Left lung (tissue), 4 donors: ENCODE measurements at regions not wholly inside any gene's neighbourhood (a gene's known extent, or its start where the extent isn't known, plus 50 kb on each side); places are given as distances from the start of the nearest gene placed in this dataset.

Experiments
- ATAC-seq: fragments of 200-7000 bp; cut with Tn5 transposase; one replicate; pipeline ENCODE4 v1.9.1; 2020; ENCODE audit warnings: moderate library complexity
- DNase-seq, 4 donors: peaks; one replicate each; pipeline ENCODE4 v3.0.0-alpha.2; 2013 to 2020
- H3K27ac ChIP-seq, 2 donors: fragments of 200-600 bp; sonication (generic) in 1 of 2; one replicate each; pipeline versions ENCODE4 v1.5.0 to v1.8.0; 2020 to 2021
- H3K27me3 ChIP-seq, 2 donors: fragments of 200-600 bp; sonication (generic) in 1 of 2; one replicate each; pipeline versions ENCODE4 v1.5.0 to v1.8.0; 2020 to 2021
- H3K36me3 ChIP-seq, 2 donors: fragments of 200-600 bp; sonication (generic) in 1 of 2; one replicate each; pipeline versions ENCODE4 v1.5.0 to v1.8.0; 2020 to 2021
- H3K4me1 ChIP-seq, 2 donors: fragments of 200-600 bp; one replicate each; pipeline ENCODE4 v1.8.0; 2021
- H3K4me3 ChIP-seq, 2 donors: fragments of 200-600 bp; sonication (generic) in 1 of 2; one replicate each; pipeline versions ENCODE4 v1.5.0 to v1.8.0; 2020 to 2021; ENCODE audit warnings: mild to moderate bottlenecking in 1 of 2
- H3K9me3 ChIP-seq, 2 donors: fragments of 200-600 bp; sonication (generic) in 1 of 2; one replicate each; pipeline versions ENCODE4 v1.5.0 to v1.8.0; 2020 to 2021
- intact Hi-C, 2 donors: fragments of 100-400 bp; cut with DNase I; formaldehyde crosslinking; loops; one replicate each; pipeline versions ENCODE4 v1.11.2 to v1.14.2; 2022
- TF ChIP-seq, protein P1 (sequence below), 2 donors: fragments of 200-600 bp; sonication (generic) in 1 of 2; IDR thresholded peaks; one replicate each; pipeline versions ENCODE4 v1.5.0 to v1.8.0; 2021; ENCODE audit warnings: antibody characterized with exemption in 2 of 2
- donor health status: DM: no; HTN: yes; CAD: no.
- donor health status: DM: no; HTN: no; CAD: no.

DNA sequence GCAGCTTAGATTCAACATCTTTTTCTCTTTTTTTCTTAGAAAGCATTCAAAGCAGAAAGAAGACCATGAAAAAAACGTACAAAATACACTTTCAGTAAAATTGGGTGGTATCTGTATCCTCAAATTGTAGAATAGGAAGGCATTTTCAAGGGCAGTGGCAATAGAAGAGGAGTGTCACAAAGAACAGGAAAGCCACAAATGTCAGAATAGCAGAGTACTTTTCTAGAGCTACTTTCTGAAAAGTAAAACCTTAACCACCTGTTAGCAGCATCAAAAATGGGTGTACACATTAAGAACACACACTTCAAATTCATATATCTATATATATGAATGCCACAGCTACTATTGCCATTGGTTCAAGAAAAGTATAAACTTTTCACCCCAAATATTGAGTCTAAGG lies 412.1 kb upstream of the DCN start:
- TF ChIP-seq, protein P1, sequence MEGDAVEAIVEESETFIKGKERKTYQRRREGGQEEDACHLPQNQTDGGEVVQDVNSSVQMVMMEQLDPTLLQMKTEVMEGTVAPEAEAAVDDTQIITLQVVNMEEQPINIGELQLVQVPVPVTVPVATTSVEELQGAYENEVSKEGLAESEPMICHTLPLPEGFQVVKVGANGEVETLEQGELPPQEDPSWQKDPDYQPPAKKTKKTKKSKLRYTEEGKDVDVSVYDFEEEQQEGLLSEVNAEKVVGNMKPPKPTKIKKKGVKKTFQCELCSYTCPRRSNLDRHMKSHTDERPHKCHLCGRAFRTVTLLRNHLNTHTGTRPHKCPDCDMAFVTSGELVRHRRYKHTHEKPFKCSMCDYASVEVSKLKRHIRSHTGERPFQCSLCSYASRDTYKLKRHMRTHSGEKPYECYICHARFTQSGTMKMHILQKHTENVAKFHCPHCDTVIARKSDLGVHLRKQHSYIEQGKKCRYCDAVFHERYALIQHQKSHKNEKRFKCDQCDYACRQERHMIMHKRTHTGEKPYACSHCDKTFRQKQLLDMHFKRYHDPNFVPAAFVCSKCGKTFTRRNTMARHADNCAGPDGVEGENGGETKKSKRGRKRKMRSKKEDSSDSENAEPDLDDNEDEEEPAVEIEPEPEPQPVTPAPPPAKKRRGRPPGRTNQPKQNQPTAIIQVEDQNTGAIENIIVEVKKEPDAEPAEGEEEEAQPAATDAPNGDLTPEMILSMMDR (IDR thresholded peaks at IDR 0.05) = no peak
- intact Hi-C loops = no loop called here
- H3K9me3 ChIP-seq = peaks cover 0 to 4% of the 10 kb centered on the region in 2 donors
- H3K4me1 ChIP-seq = no peaks in the 10 kb centered on the region
- H3K27me3 ChIP-seq = no peaks in the 10 kb centered on the region
- H3K27ac ChIP-seq = no peak overlapping the region
- H3K4me3 ChIP-seq = no peak overlapping the region
- no peaks in the 10 kb centered on the region for H3K36me3 ChIP-seq
- DNase-seq (no peak), ATAC-seq (no peak)

DNA sequence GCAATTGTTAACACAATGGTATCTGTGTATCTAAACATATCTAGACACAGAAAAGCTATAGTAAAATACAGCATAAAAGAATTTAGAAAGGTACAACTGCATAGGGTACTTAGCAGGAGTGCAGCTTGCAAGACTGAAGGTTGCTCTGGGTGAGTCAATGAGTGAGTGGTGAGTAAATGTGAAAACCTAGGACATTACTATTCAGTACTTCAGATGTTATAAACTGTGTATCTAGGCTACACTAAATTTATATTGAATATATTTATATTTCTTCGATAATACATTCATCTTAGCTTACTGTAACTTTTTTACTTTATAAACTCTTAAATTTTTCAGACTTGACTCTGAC lies 409.0 kb upstream of the DCN start:
- DNase-seq = no peak
- H3K4me1 ChIP-seq = no peaks in the 10 kb centered on the region

DNA sequence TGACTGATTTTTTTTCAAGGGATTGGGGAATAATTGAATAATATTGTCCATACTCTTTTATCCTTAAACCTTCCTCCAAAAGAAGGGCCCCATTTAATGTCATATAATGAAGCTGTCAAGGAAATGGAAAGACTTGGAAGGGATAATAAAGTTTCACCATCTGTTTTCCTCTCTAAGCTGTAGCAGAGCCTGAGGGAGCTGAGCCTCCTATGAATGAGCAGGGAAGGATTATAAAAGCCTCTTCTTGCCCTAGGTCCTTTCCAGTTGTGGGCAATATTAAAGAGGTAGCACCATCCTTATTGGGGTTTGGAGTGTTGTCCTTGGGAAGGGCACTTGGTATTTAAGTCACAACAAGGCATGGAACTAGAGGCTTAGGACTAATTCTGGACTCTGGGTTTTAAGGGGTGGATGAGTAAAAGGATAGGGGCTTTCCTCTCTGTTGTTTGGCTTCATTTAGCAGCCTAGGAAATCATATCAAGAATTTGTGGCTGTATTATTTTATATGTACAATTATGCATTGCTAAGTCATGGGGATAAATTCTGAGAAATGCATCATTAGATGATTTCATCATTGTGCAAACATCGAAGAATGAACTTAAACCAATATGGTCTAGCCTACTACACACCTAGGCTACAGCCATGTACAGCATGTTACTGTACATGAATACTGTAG lies 408.5 kb upstream of the DCN start:
- Histone ChIP-seq H3K27ac (no peak overlapping the region), H3K4me1 (no peaks in the 10 kb centered on the region), H3K36me3 (no peaks in the 10 kb centered on the region), H3K27me3 (no peaks in the 10 kb centered on the region), H3K9me3 (no peaks in the 10 kb centered on the region), H3K4me3 (no peak overlapping the region)
- DNase-seq (no peak), ATAC-seq (no peak)
- TF ChIP-seq, protein P1 (IDR thresholded peaks at IDR 0.05) = no peak
- intact Hi-C loops = no loop called here

More for the DNA sequence above, 409.0 kb upstream of the DCN start:
- H3K27me3 ChIP-seq = no peaks in the 10 kb centered on the region
- intact Hi-C loops = no loop called here
- no peak overlapping the region for H3K27ac ChIP-seq
- ATAC-seq = no peak
- no peaks in the 10 kb centered on the region for H3K36me3 ChIP-seq
- TF ChIP-seq, protein P1 (IDR thresholded peaks at IDR 0.05) = no peak
- no peaks in the 10 kb centered on the region for H3K9me3 ChIP-seq
- H3K4me3 ChIP-seq = no peak overlapping the region

DNA sequence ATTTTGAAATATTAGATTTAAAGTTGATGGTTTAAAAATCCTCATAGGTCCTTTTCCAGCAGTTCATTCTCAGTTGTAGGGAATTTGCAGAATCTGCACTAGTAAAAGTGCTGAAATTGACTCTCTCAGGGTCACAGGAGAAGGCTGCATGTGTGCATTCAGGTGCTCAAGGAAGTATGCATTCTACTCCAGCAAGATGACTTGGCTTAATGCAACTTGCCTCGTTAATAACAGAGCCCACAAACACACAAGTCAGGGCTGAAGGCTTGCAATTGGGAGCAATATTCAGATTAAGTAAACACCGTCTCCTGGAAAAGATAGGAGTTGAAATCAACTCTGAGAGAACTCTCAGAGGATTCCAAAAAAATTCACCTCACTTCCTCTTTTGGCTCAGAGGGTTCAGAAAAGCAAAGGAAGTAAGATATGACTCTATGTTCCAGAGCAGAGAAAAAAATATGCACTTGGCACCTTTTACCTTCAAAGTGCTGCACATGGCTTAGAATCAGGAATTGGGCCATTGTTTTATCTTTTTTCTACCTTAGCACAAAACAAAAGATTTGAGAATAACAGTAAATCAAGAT lies 406.3 kb upstream of the DCN start:
- H3K4me3 ChIP-seq = no peak overlapping the region
- intact Hi-C loops = no loop called here
- H3K36me3 ChIP-seq = no peaks in the 10 kb centered on the region
- no peak for DNase-seq
- TF ChIP-seq, protein P1 (IDR thresholded peaks at IDR 0.05) = no peak
- H3K9me3 ChIP-seq = no peaks in the 10 kb centered on the region
- peak overlapping the region in 1 of 2 donors; percentile 20 for H3K27ac ChIP-seq
- H3K27me3 ChIP-seq = no peaks in the 10 kb centered on the region
- peak; percentile 68 for ATAC-seq
- no peaks in the 10 kb centered on the region for H3K4me1 ChIP-seq

GRCh38 chr12:91586015-91586414 lies 403.4 kb upstream of the DCN start:
- intact Hi-C loops = no loop called here
- Histone ChIP-seq H3K27me3 (no peaks in the 10 kb centered on the region), H3K36me3 (no peaks in the 10 kb centered on the region), H3K4me3 (no peak overlapping the region), H3K9me3 (no peaks in the 10 kb centered on the region), H3K27ac (no peak overlapping the region), H3K4me1 (no peaks in the 10 kb centered on the region)
- ATAC-seq (no peak), DNase-seq (no peak)
- TF ChIP-seq, protein P1 (IDR thresholded peaks at IDR 0.05) = no peak
